SU-DHL-6 (cell line): ENCODE measurements at regions not wholly inside any gene's neighbourhood (a gene's known extent, or its start where the extent isn't known, plus 50 kb on each side); places are given as distances from the start of the nearest gene placed in this dataset.

Source experiments
- H2AFZ ChIP-seq: fragments of 200-600 bp; sonication (generic); 2 replicates; pipeline ENCODE4 v1.6.1; 2014; ENCODE audit warnings: low read depth, mild to moderate bottlenecking, moderate library complexity, mixed read lengths, antibody characterized with exemption, low read length; ENCODE audit not compliant: severe bottlenecking
- H3F3A ChIP-seq: fragments of 200-600 bp; shearing (Covaris generic); 2 replicates; pipeline ENCODE4 v1.6.0; 2016; ENCODE audit warnings: antibody characterized with exemption, mild to moderate bottlenecking; ENCODE audit not compliant: insufficient read depth
- H3K27ac ChIP-seq: fragments of 200-600 bp; sonication (generic); 2 replicates; pipeline ENCODE4 v1.5.1; 2016; ENCODE audit warnings: low read depth, mild to moderate bottlenecking, low read length, moderate library complexity, mixed read lengths
- H3K27me3 ChIP-seq: fragments of 200-600 bp; sonication (generic), shearing (Covaris generic); 2 replicates; pipeline ENCODE4 v1.6.0; 2014; ENCODE audit warnings: mild to moderate bottlenecking, low read length
- H3K36me3 ChIP-seq: fragments of 200-600 bp; sonication (generic); 2 replicates; pipeline ENCODE4 v1.6.1; 2014; ENCODE audit warnings: mild to moderate bottlenecking, low read length, mixed read lengths
- H3K4me2 ChIP-seq: fragments of 300-600, 200-600 bp; shearing (Covaris generic), sonication (generic); 2 replicates; pipeline ENCODE4 v1.6.0; 2014; ENCODE audit warnings: low read length, low read depth, mild to moderate bottlenecking; ENCODE audit not compliant: poor library complexity, severe bottlenecking
- H3K4me3 ChIP-seq: fragments of 200-600 bp; sonication (generic); 2 replicates; pipeline ENCODE4 v1.5.1; 2014; ENCODE audit warnings: antibody characterized with exemption, low read length, mild to moderate bottlenecking, mixed read lengths; ENCODE audit not compliant: insufficient read depth, poor library complexity, severe bottlenecking
- H3K79me2 ChIP-seq: fragments of 200-600 bp; sonication (generic); 2 replicates; pipeline ENCODE4 v1.6.1; 2014; ENCODE audit warnings: mild to moderate bottlenecking, low read length, moderate library complexity; ENCODE audit not compliant: insufficient read depth
- H3K9ac ChIP-seq: fragments of 200-600 bp; sonication (generic); 2 replicates; pipeline ENCODE4 v1.7.0; 2014; ENCODE audit warnings: mild to moderate bottlenecking, low read length
- H3K9me2 ChIP-seq: fragments of 200-600 bp; sonication (generic); replicated peaks from 2 replicates; pipeline ENCODE4 v1.6.1; 2014; ENCODE audit warnings: low read length; ENCODE audit not compliant: insufficient read depth
- H3K9me3 ChIP-seq: fragments of 200-600 bp; sonication (generic); 2 replicates; pipeline ENCODE4 v1.6.1; 2014; ENCODE audit warnings: low read length, mixed read lengths; ENCODE audit not compliant: insufficient read depth
- H4K20me1 ChIP-seq: fragments of 200-600 bp; sonication (generic); 2 replicates; pipeline ENCODE4 v1.6.1; 2014; ENCODE audit warnings: low read depth, mild to moderate bottlenecking, antibody characterized with exemption, low read length, moderate library complexity, mixed read lengths
- EZH2phosphoT487 ChIP-seq: fragments of 200-600 bp; sonication (generic), shearing (Covaris generic); conservative IDR thresholded peaks from 2 replicates; pipeline ENCODE4 v1.6.1; 2018; ENCODE audit warnings: mild to moderate bottlenecking, antibody characterized with exemption, low read length, moderate library complexity, mixed read lengths
- TF ChIP-seq, protein P1 (sequence below): fragments of 200-600 bp; sonication (generic); IDR thresholded peaks from one replicate; pipeline ENCODE4 v1.5.1; 2017; ENCODE audit warnings: antibody characterized with exemption, mild to moderate bottlenecking, low read length, moderate library complexity; ENCODE audit not compliant: insufficient read depth, poor library complexity, severe bottlenecking

DNA sequence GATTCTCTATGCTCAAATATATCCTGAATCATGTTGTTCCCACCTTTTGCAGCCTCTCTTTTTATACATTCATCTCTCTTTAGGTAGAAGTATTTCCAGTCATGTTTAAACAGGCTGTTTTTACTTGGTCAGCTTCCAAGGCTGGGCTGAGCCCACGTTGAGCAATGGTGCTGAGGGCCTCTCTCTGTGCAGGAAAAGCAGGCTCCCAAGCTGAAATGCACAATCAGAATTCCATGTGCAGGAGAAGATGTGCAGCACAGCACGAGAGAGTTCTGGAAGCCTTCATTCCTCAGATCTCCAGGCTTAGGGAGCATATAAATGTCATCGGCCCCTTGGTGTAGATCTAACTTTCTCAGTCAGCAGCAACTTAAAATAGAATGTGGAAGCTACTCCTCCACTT is 588.5 kb downstream of the TNS3 start:
- H3K9me3 ChIP-seq: no peaks in the 10 kb centered on the region
- H3K9me2 ChIP-seq: no peaks in the 10 kb centered on the region
- H3K4me3 ChIP-seq: no peak overlapping the region
- no peaks in the 10 kb centered on the region for H3K79me2 ChIP-seq
- no peak overlapping the region for H3K9ac ChIP-seq
- no peak overlapping the region for H3K4me2 ChIP-seq
- no peak overlapping the region for H2AFZ ChIP-seq
- TF ChIP-seq, protein P1, sequence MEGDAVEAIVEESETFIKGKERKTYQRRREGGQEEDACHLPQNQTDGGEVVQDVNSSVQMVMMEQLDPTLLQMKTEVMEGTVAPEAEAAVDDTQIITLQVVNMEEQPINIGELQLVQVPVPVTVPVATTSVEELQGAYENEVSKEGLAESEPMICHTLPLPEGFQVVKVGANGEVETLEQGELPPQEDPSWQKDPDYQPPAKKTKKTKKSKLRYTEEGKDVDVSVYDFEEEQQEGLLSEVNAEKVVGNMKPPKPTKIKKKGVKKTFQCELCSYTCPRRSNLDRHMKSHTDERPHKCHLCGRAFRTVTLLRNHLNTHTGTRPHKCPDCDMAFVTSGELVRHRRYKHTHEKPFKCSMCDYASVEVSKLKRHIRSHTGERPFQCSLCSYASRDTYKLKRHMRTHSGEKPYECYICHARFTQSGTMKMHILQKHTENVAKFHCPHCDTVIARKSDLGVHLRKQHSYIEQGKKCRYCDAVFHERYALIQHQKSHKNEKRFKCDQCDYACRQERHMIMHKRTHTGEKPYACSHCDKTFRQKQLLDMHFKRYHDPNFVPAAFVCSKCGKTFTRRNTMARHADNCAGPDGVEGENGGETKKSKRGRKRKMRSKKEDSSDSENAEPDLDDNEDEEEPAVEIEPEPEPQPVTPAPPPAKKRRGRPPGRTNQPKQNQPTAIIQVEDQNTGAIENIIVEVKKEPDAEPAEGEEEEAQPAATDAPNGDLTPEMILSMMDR: no peak
- no peak for TF ChIP-seq EZH2phosphoT487
- H3K36me3 ChIP-seq: no peaks in the 10 kb centered on the region
- no peaks in the 10 kb centered on the region for H4K20me1 ChIP-seq
- no peak overlapping the region for H3K27ac ChIP-seq
- H3F3A ChIP-seq: no peaks in the 10 kb centered on the region
- no peaks in the 10 kb centered on the region for H3K27me3 ChIP-seq

DNA sequence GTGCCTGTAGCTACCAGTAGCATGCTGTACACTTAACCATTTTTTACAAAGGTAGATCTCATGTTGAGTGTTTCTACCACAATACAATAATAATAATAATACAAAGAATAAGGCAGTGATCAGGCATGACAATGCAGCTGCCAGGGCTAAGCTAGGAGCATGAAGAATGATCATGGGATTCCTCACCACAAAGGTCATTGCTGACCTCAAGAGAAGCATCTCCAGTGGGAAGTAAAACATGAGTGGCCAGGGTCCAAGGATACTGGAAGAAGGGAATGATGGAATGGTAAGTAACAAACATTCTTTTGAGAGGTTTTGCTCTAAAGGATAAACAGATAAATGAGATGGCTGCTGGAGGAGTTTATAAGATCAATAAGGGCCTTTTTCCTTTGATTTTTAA is 591.1 kb downstream of the TNS3 start:
- no peak overlapping the region for H3K4me2 ChIP-seq
- H3K27ac ChIP-seq: no peak overlapping the region
- H3K9ac ChIP-seq: no peak overlapping the region
- H4K20me1 ChIP-seq: no peaks in the 10 kb centered on the region
- H3K9me2 ChIP-seq: no peaks in the 10 kb centered on the region
- H3K27me3 ChIP-seq: no peaks in the 10 kb centered on the region
- H2AFZ ChIP-seq: no peak overlapping the region
- H3K9me3 ChIP-seq: no peaks in the 10 kb centered on the region
- no peak for TF ChIP-seq EZH2phosphoT487
- TF ChIP-seq, protein P1: no peak
- H3K36me3 ChIP-seq: no peaks in the 10 kb centered on the region
- H3K4me3 ChIP-seq: no peak overlapping the region
- no peaks in the 10 kb centered on the region for H3F3A ChIP-seq
- no peaks in the 10 kb centered on the region for H3K79me2 ChIP-seq

DNA sequence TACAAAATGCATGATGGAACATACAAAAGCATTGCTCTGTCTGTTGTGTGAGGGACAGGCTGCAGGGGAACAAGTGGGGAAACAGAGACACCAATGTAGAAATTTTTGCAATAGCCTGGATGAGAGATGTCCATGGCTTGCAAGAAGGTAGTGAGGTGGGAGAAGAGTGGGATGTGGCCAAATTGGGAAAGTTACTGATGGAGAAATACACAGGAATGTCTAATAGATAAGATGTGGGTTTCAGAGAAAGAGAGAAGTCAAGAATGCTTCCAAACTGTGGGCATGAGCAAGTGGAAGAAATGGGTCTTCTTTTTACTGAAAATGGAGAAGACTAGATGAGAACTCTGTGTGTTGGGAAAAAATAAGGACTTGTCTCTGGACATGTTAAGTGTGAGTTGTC is 592.7 kb downstream of the TNS3 start:
- Histone ChIP-seq H3K36me3 (no peaks in the 10 kb centered on the region), H3K9me2 (no peaks in the 10 kb centered on the region), H3K27me3 (no peaks in the 10 kb centered on the region), H3K9ac (no peak overlapping the region), H3F3A (no peaks in the 10 kb centered on the region), H3K4me2 (no peak overlapping the region), H3K27ac (no peak overlapping the region), H2AFZ (no peak overlapping the region), H3K9me3 (no peaks in the 10 kb centered on the region), H3K4me3 (no peak overlapping the region), H4K20me1 (no peaks in the 10 kb centered on the region), H3K79me2 (no peaks in the 10 kb centered on the region)
- TF ChIP-seq, protein P1: no peak
- TF ChIP-seq EZH2phosphoT487: peak; percentile 93; the same call in 1 of the 2 replicates

GRCh38 chr7:46982928-46983327 is 599.0 kb downstream of the TNS3 start:
- Histone ChIP-seq H3K27me3 (no peaks in the 10 kb centered on the region), H3K79me2 (no peaks in the 10 kb centered on the region), H3K36me3 (no peaks in the 10 kb centered on the region), H3K9ac (no peak overlapping the region), H3K4me3 (no peak overlapping the region), H2AFZ (no peak overlapping the region), H3F3A (no peaks in the 10 kb centered on the region), H3K27ac (no peak overlapping the region), H3K4me2 (no peak overlapping the region), H3K9me2 (no peaks in the 10 kb centered on the region), H4K20me1 (no peaks in the 10 kb centered on the region), H3K9me3 (no peaks in the 10 kb centered on the region)
- TF ChIP-seq, protein P1: no peak
- no peak for TF ChIP-seq EZH2phosphoT487
